Trophoblast cell (in vitro differentiated cells and primary cell): ENCODE measurements at regions not wholly inside any gene's neighbourhood (a gene's known extent, or its start where the extent isn't known, plus 50 kb on each side); places are given as distances from the start of the nearest gene placed in this dataset.

Experiments
- DNase-seq, 2 donors: peaks; one replicate each; pipeline ENCODE4 v3.0.0-alpha.2; 2016
- H2AFZ ChIP-seq: 2 replicates; pipeline ENCODE4 v1.6.1; 2013; ENCODE audit warnings: low read length, moderate library complexity, mild to moderate bottlenecking; ENCODE audit not compliant: insufficient read depth, poor library complexity
- H2AK5ac ChIP-seq: 2 replicates; pipeline ENCODE4 v1.6.1; 2013; ENCODE audit warnings: mild to moderate bottlenecking, low read length
- H2BK120ac ChIP-seq: 2 replicates; pipeline ENCODE4 v1.6.1; 2013; ENCODE audit warnings: low read length, mild to moderate bottlenecking, moderate library complexity; ENCODE audit not compliant: insufficient read depth, poor library complexity
- H2BK12ac ChIP-seq: 2 replicates; pipeline ENCODE4 v1.6.1; 2013; ENCODE audit warnings: mild to moderate bottlenecking, low read length, moderate library complexity
- H2BK5ac ChIP-seq: 2 replicates; pipeline ENCODE4 v1.6.1; 2013; ENCODE audit warnings: low read length, low read depth, moderate library complexity, mild to moderate bottlenecking; ENCODE audit not compliant: poor library complexity
- H3K14ac ChIP-seq: 2 replicates; pipeline ENCODE4 v1.6.1; 2013; ENCODE audit warnings: mild to moderate bottlenecking, low read length
- H3K18ac ChIP-seq: 2 replicates; pipeline ENCODE4 v1.6.1; 2013; ENCODE audit warnings: mild to moderate bottlenecking, low read length
- H3K23ac ChIP-seq: 2 replicates; pipeline ENCODE4 v1.6.1; 2013; ENCODE audit warnings: low read length
- H3K27ac ChIP-seq: 2 replicates; pipeline ENCODE4 v1.5.1; 2013; ENCODE audit warnings: low read depth, mild to moderate bottlenecking, inconsistent platforms, low read length, moderate library complexity
- H3K27me3 ChIP-seq: 2 replicates; pipeline ENCODE4 v1.6.1; 2013; ENCODE audit warnings: inconsistent platforms, mild to moderate bottlenecking, low read length, moderate library complexity; ENCODE audit not compliant: insufficient read depth
- H3K36me3 ChIP-seq, 2 experiments: 1 replicate in 1 of 2; 2 replicates in 1 of 2; pipeline ENCODE4 v1.6.1; 2013; ENCODE audit warnings: low read length in 2 of 2, mild to moderate bottlenecking in 2 of 2, moderate library complexity in 1 of 2; ENCODE audit not compliant: insufficient read depth in 2 of 2, control insufficient read depth in 1 of 2
- H3K4ac ChIP-seq: 2 replicates; pipeline ENCODE4 v1.6.1; 2013; ENCODE audit warnings: low read depth, mild to moderate bottlenecking, low read length, moderate library complexity
- H3K4me1 ChIP-seq, 2 experiments: 1 replicate in 1 of 2; 2 replicates in 1 of 2; pipeline ENCODE4 v1.6.1; 2013; ENCODE audit warnings: low read length in 2 of 2, mild to moderate bottlenecking in 2 of 2, moderate library complexity in 1 of 2; ENCODE audit not compliant: insufficient read depth in 2 of 2, control insufficient read depth in 1 of 2
- H3K4me2 ChIP-seq: 2 replicates; pipeline ENCODE4 v1.6.1; 2013; ENCODE audit warnings: inconsistent platforms, mild to moderate bottlenecking, low read length, moderate library complexity
- H3K4me3 ChIP-seq: 2 replicates; pipeline ENCODE4 v1.5.1; 2013; ENCODE audit warnings: mild to moderate bottlenecking, low read depth, low read length, inconsistent platforms
- H3K79me1 ChIP-seq: one replicate; pipeline ENCODE4 v1.6.1; 2013; ENCODE audit warnings: low read length
- H3K79me2 ChIP-seq: 2 replicates; pipeline ENCODE4 v1.6.1; 2013; ENCODE audit warnings: low read length, mild to moderate bottlenecking; ENCODE audit not compliant: control insufficient read depth, insufficient read depth, poor library complexity
- H3K9ac ChIP-seq: 2 replicates; pipeline ENCODE4 v1.6.1; 2013; ENCODE audit warnings: mild to moderate bottlenecking, low read length
- H3K9me3 ChIP-seq: 2 replicates; pipeline ENCODE4 v1.6.1; 2013; ENCODE audit warnings: low read depth, mild to moderate bottlenecking, control low read depth, inconsistent platforms, low read length; ENCODE audit not compliant: insufficient read depth
- H4K12ac ChIP-seq: 2 replicates; pipeline ENCODE4 v1.6.1; 2013; ENCODE audit warnings: low read depth, mild to moderate bottlenecking, low read length, moderate library complexity
- H4K8ac ChIP-seq: 2 replicates; pipeline ENCODE4 v1.6.1; 2013; ENCODE audit warnings: low read depth, mild to moderate bottlenecking, low read length, moderate library complexity
- H4K91ac ChIP-seq: one replicate; pipeline ENCODE4 v1.6.1; 2013; ENCODE audit warnings: low read depth, mild to moderate bottlenecking, low read length, moderate library complexity
- WGBS: extraction: QIAGEN DNeasy Blood & Tissue Kit; methylation state at CpG from one replicate; pipeline ENCODE4 v1.1.7; 2013; ENCODE audit warnings: missing lambda C conversion rate; ENCODE audit not compliant: insufficient read length, insufficient coverage; ENCODE audit errors: extremely low coverage; 5-methylcytosine and 5-hydroxymethylcytosine counted together

GRCh38 chr3:36656873-36657272, 107.5 kb downstream of the DCLK3 start:
- H4K91ac ChIP-seq, result no peak overlapping the region
- H3K4me3 ChIP-seq, result no peak overlapping the region
- DNase-seq, result no peak
- no peak overlapping the region for H4K12ac ChIP-seq
- WGBS, result no CpG with 5 or more reads among the region's 2 CpGs
- no peak overlapping the region for H3K9ac ChIP-seq
- H3K27ac ChIP-seq, result no peak overlapping the region
- H4K8ac ChIP-seq, result no peak overlapping the region
- no peak overlapping the region for H3K4ac ChIP-seq
- H3K18ac ChIP-seq, result no peak overlapping the region
- H3K14ac ChIP-seq, result no peak overlapping the region
- no peak overlapping the region for H2AFZ ChIP-seq
- peaks cover 4% of the 10 kb centered on the region for H3K9me3 ChIP-seq
- H2AK5ac ChIP-seq, result no peak overlapping the region
- H3K79me1 ChIP-seq, result no peaks in the 10 kb centered on the region
- no peak overlapping the region for H3K4me2 ChIP-seq
- H3K79me2 ChIP-seq, result no peaks in the 10 kb centered on the region
- H3K36me3 ChIP-seq, result no peaks in the 10 kb centered on the region
- H2BK120ac ChIP-seq, result no peak overlapping the region
- H3K23ac ChIP-seq, result no peak overlapping the region
- no peaks in the 10 kb centered on the region for H3K4me1 ChIP-seq
- H2BK12ac ChIP-seq, result no peak overlapping the region
- H2BK5ac ChIP-seq, result no peak overlapping the region
- no peaks in the 10 kb centered on the region for H3K27me3 ChIP-seq

- no peak overlapping the region for H3K27ac ChIP-seq
- H3K9ac ChIP-seq, result no peak overlapping the region
- H2BK12ac ChIP-seq, result no peak overlapping the region
- H3K36me3 ChIP-seq, result no peaks in the 10 kb centered on the region
- no peak overlapping the region for H2BK120ac ChIP-seq
- H2BK5ac ChIP-seq, result no peak overlapping the region
- no peak overlapping the region for H3K4ac ChIP-seq
- H3K9me3 ChIP-seq, result peaks cover 4% of the 10 kb centered on the region
- H3K23ac ChIP-seq, result no peak overlapping the region
- H4K8ac ChIP-seq, result no peak overlapping the region
- H3K27me3 ChIP-seq, result no peaks in the 10 kb centered on the region
- no peak overlapping the region for H2AK5ac ChIP-seq
- no peak overlapping the region for H3K4me2 ChIP-seq
- H3K4me1 ChIP-seq, result no peaks in the 10 kb centered on the region
- no peak overlapping the region for H3K14ac ChIP-seq
- no peak overlapping the region for H4K12ac ChIP-seq
- no peaks in the 10 kb centered on the region for H3K79me2 ChIP-seq
- no peak overlapping the region for H4K91ac ChIP-seq
- H2AFZ ChIP-seq, result no peak overlapping the region
- DNase-seq, result no peak
- H3K18ac ChIP-seq, result no peak overlapping the region
- H3K4me3 ChIP-seq, result no peak overlapping the region
- H3K79me1 ChIP-seq, result no peaks in the 10 kb centered on the region
These were observed 111.3 kb downstream of the DCLK3 start for GRCh38 chr3:36653095-36653494.

GRCh38 chr3:36652104-36652503, 112.2 kb downstream of the DCLK3 start:
- Histone ChIP-seq H4K8ac (no peak overlapping the region), H3K4ac (no peak overlapping the region), H2BK12ac (no peak overlapping the region), H3K9ac (no peak overlapping the region), H3K79me2 (no peaks in the 10 kb centered on the region), H2BK120ac (no peak overlapping the region), H3K4me1 (no peaks in the 10 kb centered on the region), H2BK5ac (no peak overlapping the region), H3K27ac (no peak overlapping the region), H3K4me3 (no peak overlapping the region), H3K9me3 (peaks cover 4% of the 10 kb centered on the region), H2AFZ (no peak overlapping the region), H3K27me3 (no peaks in the 10 kb centered on the region), H3K79me1 (no peaks in the 10 kb centered on the region), H3K36me3 (no peaks in the 10 kb centered on the region), H3K18ac (no peak overlapping the region), H3K14ac (no peak overlapping the region), H4K12ac (no peak overlapping the region), H3K4me2 (no peak overlapping the region), H2AK5ac (no peak overlapping the region), H4K91ac (no peak overlapping the region), H3K23ac (no peak overlapping the region)
- DNase-seq, result no peak
- WGBS, result no CpG with 5 or more reads among the region's 1 CpG

- no peak overlapping the region for H3K9ac ChIP-seq
- H2AFZ ChIP-seq, result no peak overlapping the region
- no peak overlapping the region for H4K8ac ChIP-seq
- H3K36me3 ChIP-seq, result no peaks in the 10 kb centered on the region
- no peak overlapping the region for H2BK12ac ChIP-seq
- no peak overlapping the region for H3K4me2 ChIP-seq
- H3K27ac ChIP-seq, result no peak overlapping the region
- no peaks in the 10 kb centered on the region for H3K79me1 ChIP-seq
- no peaks in the 10 kb centered on the region for H3K4me1 ChIP-seq
- peak in 1 of 2 donors; percentile 64 for DNase-seq
- H3K14ac ChIP-seq, result no peak overlapping the region
- no peak overlapping the region for H3K4me3 ChIP-seq
- no peaks in the 10 kb centered on the region for H3K79me2 ChIP-seq
- peaks cover 4% of the 10 kb centered on the region for H3K9me3 ChIP-seq
- no peak overlapping the region for H2BK120ac ChIP-seq
- H3K27me3 ChIP-seq, result no peaks in the 10 kb centered on the region
- H3K4ac ChIP-seq, result no peak overlapping the region
- H2BK5ac ChIP-seq, result no peak overlapping the region
- no peak overlapping the region for H2AK5ac ChIP-seq
- H3K18ac ChIP-seq, result no peak overlapping the region
- H4K12ac ChIP-seq, result no peak overlapping the region
- no peak overlapping the region for H4K91ac ChIP-seq
- no peak overlapping the region for H3K23ac ChIP-seq
These were observed 114.1 kb downstream of the DCLK3 start for GRCh38 chr3:36650271-36650671.

GRCh38 chr3:36649125-36649524, 115.2 kb downstream of the DCLK3 start:
- WGBS, result no CpG with 5 or more reads among the region's 1 CpG

More at GRCh38 chr3:36649125-36649524, 115.2 kb downstream of the DCLK3 start:
- no peak overlapping the region for H4K8ac ChIP-seq
- H3K4ac ChIP-seq, result no peak overlapping the region
- H2AFZ ChIP-seq, result no peak overlapping the region
- no peaks in the 10 kb centered on the region for H3K79me2 ChIP-seq
- H3K14ac ChIP-seq, result no peak overlapping the region
- H2BK12ac ChIP-seq, result no peak overlapping the region
- no peak overlapping the region for H3K4me3 ChIP-seq
- no peak overlapping the region for H3K4me2 ChIP-seq
- H3K79me1 ChIP-seq, result no peaks in the 10 kb centered on the region
- no peak overlapping the region for H4K12ac ChIP-seq
- no peaks in the 10 kb centered on the region for H3K27me3 ChIP-seq
- H4K91ac ChIP-seq, result no peak overlapping the region
- H3K18ac ChIP-seq, result no peak overlapping the region
- no peak overlapping the region for H2BK5ac ChIP-seq
- no peaks in the 10 kb centered on the region for H3K36me3 ChIP-seq
- H2AK5ac ChIP-seq, result no peak overlapping the region
- H3K9me3 ChIP-seq, result peaks cover 4% of the 10 kb centered on the region
- no peak overlapping the region for H2BK120ac ChIP-seq
- H3K4me1 ChIP-seq, result no peaks in the 10 kb centered on the region
- peak; percentile 9 to 77 for DNase-seq
- H3K27ac ChIP-seq, result no peak overlapping the region
- no peak overlapping the region for H3K23ac ChIP-seq
- no peak overlapping the region for H3K9ac ChIP-seq
